Neural cell (in vitro differentiated cells): ENCODE measurements at regions not wholly inside any gene's neighbourhood (a gene's known extent, or its start where the extent isn't known, plus 50 kb on each side); places are given as distances from the start of the nearest gene placed in this dataset.

Experiments
- H2AFZ ChIP-seq: fragments of 200-600, 300-800 bp; sonication (generic), shearing (Covaris generic); 2 replicates; pipeline ENCODE4 v1.6.0; 2014; ENCODE audit warnings: low read depth, mild to moderate bottlenecking, antibody characterized with exemption, low read length, moderate library complexity
- H3F3A ChIP-seq: fragments of 200-600 bp; shearing (Covaris generic); 2 replicates; pipeline ENCODE4 v1.6.1; 2016; ENCODE audit warnings: mild to moderate bottlenecking, moderate library complexity, mixed read lengths, antibody characterized with exemption, low read length; ENCODE audit not compliant: insufficient read depth, poor library complexity, severe bottlenecking
- H3K27ac ChIP-seq: fragments of 200-600, 300-800 bp; sonication (generic), shearing (Covaris generic); 2 replicates; pipeline ENCODE4 v1.5.1; 2014; ENCODE audit warnings: mild to moderate bottlenecking, low read length, moderate library complexity
- H3K27me3 ChIP-seq: fragments of 300-800, 200-600 bp; sonication (generic), shearing (Covaris generic); 2 replicates; pipeline ENCODE4 v1.6.0; 2014; ENCODE audit warnings: mild to moderate bottlenecking, low read depth, low read length, moderate library complexity; ENCODE audit not compliant: insufficient read depth
- H3K36me3 ChIP-seq: fragments of 300-800, 200-600 bp; sonication (generic), shearing (Covaris generic); 2 replicates; pipeline ENCODE4 v1.5.1; 2014; ENCODE audit warnings: mild to moderate bottlenecking, antibody characterized with exemption, low read length, moderate library complexity; ENCODE audit not compliant: insufficient read depth
- H3K4me2 ChIP-seq: fragments of 300-800, 200-600 bp; sonication (generic), shearing (Covaris generic); 2 replicates; pipeline ENCODE4 v1.6.0; 2014; ENCODE audit warnings: mild to moderate bottlenecking, low read length
- H3K4me3 ChIP-seq: fragments of 300-800, 200-600 bp; sonication (generic), shearing (Covaris generic); 2 replicates; pipeline ENCODE4 v1.5.1; 2014; ENCODE audit warnings: mild to moderate bottlenecking, low read length, moderate library complexity
- H3K79me2 ChIP-seq: fragments of 200-600 bp; shearing (Covaris generic); replicated peaks from 2 replicates; pipeline ENCODE4 v1.6.0; 2014; ENCODE audit warnings: mild to moderate bottlenecking, low read length, moderate library complexity; ENCODE audit not compliant: insufficient read depth
- H3K9ac ChIP-seq: fragments of 300-800, 200-600 bp; sonication (generic), shearing (Covaris generic); 2 replicates; pipeline ENCODE4 v1.6.1; 2016; ENCODE audit warnings: mild to moderate bottlenecking, low read length, mixed read lengths
- H3K9me2 ChIP-seq: fragments of 200-600 bp; shearing (Covaris generic); 2 replicates; pipeline ENCODE4 v1.6.1; 2016; ENCODE audit warnings: mild to moderate bottlenecking, low read length, mixed read lengths; ENCODE audit not compliant: insufficient read depth
- H3K9me3 ChIP-seq: fragments of 200-600, 300-800 bp; sonication (generic), shearing (Covaris generic); 2 replicates; pipeline ENCODE4 v1.6.1; 2016; ENCODE audit warnings: mild to moderate bottlenecking, mixed run types, low read length, moderate library complexity, mixed read lengths
- H4K20me1 ChIP-seq: fragments of 200-600 bp; shearing (Covaris generic); 2 replicates; pipeline ENCODE4 v1.6.1; 2016; ENCODE audit warnings: mild to moderate bottlenecking, mixed run types; ENCODE audit not compliant: insufficient read depth
- CTCF ChIP-seq: fragments of 450-650 bp; IDR thresholded peaks from 2 replicates; pipeline ENCODE4 v1.5.1; 2014; ENCODE audit warnings: antibody characterized with exemption, mild to moderate bottlenecking, moderate library complexity; ENCODE audit not compliant: poor library complexity, severe bottlenecking
- EP300 ChIP-seq: fragments of 450-650 bp; conservative IDR thresholded peaks from 2 replicates; pipeline ENCODE4 v1.6.1; 2014; ENCODE audit warnings: antibody characterized with exemption, mild to moderate bottlenecking, moderate library complexity; ENCODE audit not compliant: poor library complexity, severe bottlenecking
- EZH2 ChIP-seq: fragments of 200-600, 300-800 bp; shearing (Covaris generic), sonication (generic); IDR thresholded peaks from 2 replicates; pipeline ENCODE4 v1.6.1; 2014; ENCODE audit warnings: antibody characterized with exemption, low read length, borderline replicate concordance, mild to moderate bottlenecking; ENCODE audit not compliant: insufficient read depth, poor library complexity, severe bottlenecking
- MXI1 ChIP-seq: fragments of 450-650 bp; conservative IDR thresholded peaks from 2 replicates; pipeline ENCODE4 v1.6.1; 2014; ENCODE audit warnings: antibody characterized with exemption, mild to moderate bottlenecking; ENCODE audit not compliant: poor library complexity, severe bottlenecking
- POLR2AphosphoS5 ChIP-seq: IDR thresholded peaks from 2 replicates; pipeline ENCODE4 v1.6.1; 2012
- RAD21 ChIP-seq: fragments of 450-650 bp; conservative IDR thresholded peaks from 2 replicates; pipeline ENCODE4 v1.6.1; 2014; ENCODE audit warnings: antibody characterized with exemption, mild to moderate bottlenecking, moderate library complexity
- SMC3 ChIP-seq: fragments of 450-650 bp; conservative IDR thresholded peaks from 2 replicates; pipeline ENCODE4 v1.6.1; 2014; ENCODE audit warnings: antibody characterized with exemption, mild to moderate bottlenecking, moderate library complexity; ENCODE audit not compliant: poor library complexity
- TAF1 ChIP-seq: IDR thresholded peaks from 2 replicates; pipeline ENCODE4 v1.6.1; 2012; ENCODE audit warnings: low read depth
- TF ChIP-seq, protein P1 (sequence below): IDR thresholded peaks from 2 replicates; pipeline ENCODE4 v1.6.1; 2012; ENCODE audit warnings: borderline replicate concordance

DNA sequence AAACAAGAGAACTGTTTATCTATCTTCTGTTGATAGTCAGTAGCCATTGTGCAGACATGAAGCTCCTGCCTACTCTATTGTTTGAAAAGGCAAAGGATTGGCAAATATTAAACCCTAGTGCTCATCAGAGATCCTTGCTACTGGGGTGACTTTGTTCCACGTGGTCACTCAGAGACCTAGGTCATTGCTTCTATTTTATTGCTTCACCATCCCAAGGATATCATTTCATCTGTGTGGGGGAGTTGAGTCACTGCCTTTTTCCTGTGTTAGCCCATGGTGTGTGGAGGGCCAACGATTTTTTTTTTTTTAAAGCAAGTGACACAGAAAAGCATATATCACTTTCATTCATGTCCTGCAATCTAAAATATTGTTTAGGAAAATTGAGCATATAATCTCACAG is 254.1 kb upstream of the RXFP2 start:
- no peaks in the 10 kb centered on the region for H3F3A ChIP-seq
- H3K36me3 ChIP-seq, result no peaks in the 10 kb centered on the region
- no peaks in the 10 kb centered on the region for H3K27me3 ChIP-seq
- no peaks in the 10 kb centered on the region for H4K20me1 ChIP-seq
- no peak overlapping the region for H3K4me3 ChIP-seq
- H3K9me3 ChIP-seq, result no peaks in the 10 kb centered on the region
- H2AFZ ChIP-seq, result no peak overlapping the region
- H3K27ac ChIP-seq, result no peak overlapping the region
- no peak overlapping the region for H3K4me2 ChIP-seq
- no peak overlapping the region for H3K9ac ChIP-seq
- H3K9me2 ChIP-seq, result no peaks in the 10 kb centered on the region
- TF ChIP-seq CTCF (no peak), MXI1 (no peak), TAF1 (no peak), POLR2AphosphoS5 (no peak), EZH2 (no peak), RAD21 (no peak)
- TF ChIP-seq, protein P1, sequence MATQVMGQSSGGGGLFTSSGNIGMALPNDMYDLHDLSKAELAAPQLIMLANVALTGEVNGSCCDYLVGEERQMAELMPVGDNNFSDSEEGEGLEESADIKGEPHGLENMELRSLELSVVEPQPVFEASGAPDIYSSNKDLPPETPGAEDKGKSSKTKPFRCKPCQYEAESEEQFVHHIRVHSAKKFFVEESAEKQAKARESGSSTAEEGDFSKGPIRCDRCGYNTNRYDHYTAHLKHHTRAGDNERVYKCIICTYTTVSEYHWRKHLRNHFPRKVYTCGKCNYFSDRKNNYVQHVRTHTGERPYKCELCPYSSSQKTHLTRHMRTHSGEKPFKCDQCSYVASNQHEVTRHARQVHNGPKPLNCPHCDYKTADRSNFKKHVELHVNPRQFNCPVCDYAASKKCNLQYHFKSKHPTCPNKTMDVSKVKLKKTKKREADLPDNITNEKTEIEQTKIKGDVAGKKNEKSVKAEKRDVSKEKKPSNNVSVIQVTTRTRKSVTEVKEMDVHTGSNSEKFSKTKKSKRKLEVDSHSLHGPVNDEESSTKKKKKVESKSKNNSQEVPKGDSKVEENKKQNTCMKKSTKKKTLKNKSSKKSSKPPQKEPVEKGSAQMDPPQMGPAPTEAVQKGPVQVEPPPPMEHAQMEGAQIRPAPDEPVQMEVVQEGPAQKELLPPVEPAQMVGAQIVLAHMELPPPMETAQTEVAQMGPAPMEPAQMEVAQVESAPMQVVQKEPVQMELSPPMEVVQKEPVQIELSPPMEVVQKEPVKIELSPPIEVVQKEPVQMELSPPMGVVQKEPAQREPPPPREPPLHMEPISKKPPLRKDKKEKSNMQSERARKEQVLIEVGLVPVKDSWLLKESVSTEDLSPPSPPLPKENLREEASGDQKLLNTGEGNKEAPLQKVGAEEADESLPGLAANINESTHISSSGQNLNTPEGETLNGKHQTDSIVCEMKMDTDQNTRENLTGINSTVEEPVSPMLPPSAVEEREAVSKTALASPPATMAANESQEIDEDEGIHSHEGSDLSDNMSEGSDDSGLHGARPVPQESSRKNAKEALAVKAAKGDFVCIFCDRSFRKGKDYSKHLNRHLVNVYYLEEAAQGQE, result no peak
- H3K79me2 ChIP-seq, result no peaks in the 10 kb centered on the region

DNA sequence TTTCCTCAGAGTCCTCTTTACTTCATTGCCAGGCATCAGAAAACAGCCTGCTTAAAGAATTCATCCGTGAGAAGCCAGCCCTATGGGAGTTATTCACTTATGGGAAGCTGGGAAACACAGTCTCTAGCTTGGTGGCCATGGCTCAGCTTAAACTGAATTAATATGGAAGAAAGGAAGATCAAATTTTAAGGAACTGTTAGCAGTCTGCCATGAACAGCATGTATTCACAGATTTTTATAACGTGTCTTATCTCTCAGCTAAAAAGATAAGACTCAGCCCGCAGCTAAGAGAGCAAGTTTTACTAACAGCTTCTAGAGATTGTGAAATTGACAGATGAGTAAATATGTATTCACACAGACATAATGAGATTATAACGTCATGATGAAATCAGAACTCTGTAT is 253.7 kb upstream of the RXFP2 start:
- no peaks in the 10 kb centered on the region for H3K27me3 ChIP-seq
- no peaks in the 10 kb centered on the region for H3F3A ChIP-seq
- H3K9ac ChIP-seq, result no peak overlapping the region
- no peak overlapping the region for H3K4me2 ChIP-seq
- H3K79me2 ChIP-seq, result no peaks in the 10 kb centered on the region
- no peak overlapping the region for H3K27ac ChIP-seq
- no peaks in the 10 kb centered on the region for H4K20me1 ChIP-seq
- H3K9me3 ChIP-seq, result no peaks in the 10 kb centered on the region
- H3K36me3 ChIP-seq, result no peaks in the 10 kb centered on the region
- TF ChIP-seq TAF1 (no peak), CTCF (no peak), SMC3 (no peak), POLR2AphosphoS5 (no peak), EP300 (no peak)
- TF ChIP-seq, protein P1, result no peak
- no peak overlapping the region for H2AFZ ChIP-seq
- no peaks in the 10 kb centered on the region for H3K9me2 ChIP-seq
- H3K4me3 ChIP-seq, result no peak overlapping the region
